Panc1 (cell line): ENCODE measurements at regions not wholly inside any gene's neighbourhood (a gene's known extent, or its start where the extent isn't known, plus 50 kb on each side); places are given as distances from the start of the nearest gene placed in this dataset.

Experiments
- ATAC-seq: fragments of 200-7000 bp; cut with Tn5 transposase; 2 replicates; pipeline ENCODE4 v1.9.1; 2020; ENCODE audit warnings: mild to moderate bottlenecking, moderate library complexity
- BruUV-seq: library from RNA; stranded (reverse); fragments of 400-500 nt; replicated peaks from 2 replicates; lab custom pipeline; 2021; lab: Mats Ljungman, UMichigan
- CTCF ChIA-PET: fragments of 300-600 bp; sonication (Branson Sonifier 250); formaldehyde crosslinking; loops from one replicate; lab custom pipeline; 2022; ENCODE audit warnings: antibody characterized with exemption; lab: Charles Lee
- POLR2A ChIA-PET: fragments of 300-600 bp; sonication (Branson Sonifier 250); formaldehyde crosslinking; loops from one replicate; lab custom pipeline; 2022; ENCODE audit warnings: antibody characterized with exemption; lab: Charles Lee
- DNase-seq: peaks from one replicate; pipeline ENCODE4 v3.0.0-alpha.2; 2010; ENCODE audit warnings: low read depth, low spot score
- H3K27ac ChIP-seq: 2 replicates; pipeline ENCODE4 v1.5.1; 2011; ENCODE audit warnings: mild to moderate bottlenecking, low read length, inconsistent platforms
- H3K27me3 ChIP-seq: fragments of 200-500 bp; sonication (Bioruptor generic); 2 replicates; pipeline ENCODE4 v1.6.0; 2014; ENCODE audit warnings: low read length, inconsistent platforms; ENCODE audit not compliant: control insufficient read depth, insufficient read depth
- H3K36me3 ChIP-seq: fragments of 200-500 bp; sonication (Bioruptor generic); 2 replicates; pipeline ENCODE4 v1.5.1; 2014; ENCODE audit warnings: inconsistent platforms, mild to moderate bottlenecking, low read length, moderate library complexity; ENCODE audit not compliant: control insufficient read depth, insufficient read depth
- H3K4me1 ChIP-seq: 2 replicates; pipeline ENCODE4 v1.5.1; 2011; ENCODE audit warnings: inconsistent platforms, mild to moderate bottlenecking, low read length, moderate library complexity; ENCODE audit not compliant: control insufficient read depth, insufficient read depth
- H3K4me3 ChIP-seq, 2 experiments: 2 replicates each; pipeline ENCODE4 v1.5.1; 2011 to 2012; ENCODE audit warnings: low read depth in 2 of 2, low read length in 2 of 2, mild to moderate bottlenecking in 2 of 2, inconsistent platforms in 1 of 2, moderate library complexity in 1 of 2
- H3K9me3 ChIP-seq: fragments of 200-500 bp; sonication (Bioruptor generic); 2 replicates; pipeline ENCODE4 v1.5.1; 2014; ENCODE audit warnings: low read depth, mild to moderate bottlenecking, inconsistent platforms, low read length, moderate library complexity; ENCODE audit not compliant: control insufficient read depth, insufficient read depth
- POLR2AphosphoS5 ChIP-seq: IDR thresholded peaks from 2 replicates; pipeline ENCODE4 v1.6.1; 2012; ENCODE audit warnings: mild to moderate bottlenecking, low read depth, low read length, moderate library complexity
- SIN3A ChIP-seq: IDR thresholded peaks from 2 replicates; pipeline ENCODE4 v1.6.1; 2012; ENCODE audit warnings: low read depth, mild to moderate bottlenecking, low read length, moderate library complexity, borderline replicate concordance; ENCODE audit not compliant: insufficient read depth
- TCF7L2 ChIP-seq: IDR thresholded peaks from 2 replicates; pipeline ENCODE4 v1.6.1; 2011; ENCODE audit warnings: mild to moderate bottlenecking, low read depth, low read length, inconsistent platforms
- in situ Hi-C: cut with HindIII; loops from 2 replicates; pipeline ENCODE4 v1.10.0; 2016; ENCODE audit warnings: low sequenced_read_pairs, low pct_unique_long_range_greater_than_20kb
- intact Hi-C: fragments of 100-400 bp; cut with micrococcal nuclease; formaldehyde crosslinking; loops from one replicate; pipeline ENCODE4 v1.10.0; 2022; ENCODE audit not compliant: unreplicated experiment
- TF ChIP-seq, protein P1 (sequence below): fragments of 450-650 bp; IDR thresholded peaks from 2 replicates; pipeline ENCODE4 v1.5.1; 2017; ENCODE audit warnings: mild to moderate bottlenecking
- TF ChIP-seq, protein P2 (sequence below), 2 experiments: IDR thresholded peaks; 2 replicates each; pipeline ENCODE4 v1.6.1; 2011 to 2012; ENCODE audit warnings: low read depth in 2 of 2, control low read depth in 1 of 2, low read length in 1 of 2, mild to moderate bottlenecking in 1 of 2, moderate library complexity in 1 of 2; ENCODE audit not compliant: insufficient read depth in 1 of 2

DNA sequence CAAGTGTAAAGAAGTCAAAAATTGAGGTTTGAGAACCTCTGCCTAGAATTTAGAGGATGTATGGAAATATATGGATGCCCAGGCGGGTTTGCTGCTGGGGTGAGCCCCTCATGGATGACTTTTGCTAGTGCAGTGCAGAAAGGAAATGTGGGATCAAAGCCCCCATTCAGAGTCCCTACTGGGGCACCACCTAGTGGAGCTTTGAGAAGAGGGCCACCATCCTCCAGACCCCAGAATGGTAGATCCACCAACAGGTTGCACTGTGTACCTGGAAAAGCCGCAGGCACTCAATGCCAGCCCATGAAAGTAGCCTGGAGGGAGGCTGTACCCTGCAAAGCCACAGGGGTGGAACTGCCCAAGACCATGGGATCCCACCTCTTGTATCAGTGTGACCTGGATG is 330.7 kb upstream of the DPYD start:
- Histone ChIP-seq H3K27ac (no peak overlapping the region), H3K27me3 (no peaks in the 10 kb centered on the region), H3K4me3 (no peak overlapping the region), H3K4me1 (no peaks in the 10 kb centered on the region), H3K36me3 (no peaks in the 10 kb centered on the region), H3K9me3 (no peaks in the 10 kb centered on the region)
- no peak for DNase-seq
- no TSS peak for BruUV-seq
- POLR2A ChIA-PET: no interaction called here
- in situ Hi-C loops (no loop called here), intact Hi-C loops (no loop called here)
- CTCF ChIA-PET: no interaction called here
- ATAC-seq: no peak
- TF ChIP-seq POLR2AphosphoS5 (no peak), TCF7L2 (no peak), SIN3A (no peak)
- TF ChIP-seq, protein P1, sequence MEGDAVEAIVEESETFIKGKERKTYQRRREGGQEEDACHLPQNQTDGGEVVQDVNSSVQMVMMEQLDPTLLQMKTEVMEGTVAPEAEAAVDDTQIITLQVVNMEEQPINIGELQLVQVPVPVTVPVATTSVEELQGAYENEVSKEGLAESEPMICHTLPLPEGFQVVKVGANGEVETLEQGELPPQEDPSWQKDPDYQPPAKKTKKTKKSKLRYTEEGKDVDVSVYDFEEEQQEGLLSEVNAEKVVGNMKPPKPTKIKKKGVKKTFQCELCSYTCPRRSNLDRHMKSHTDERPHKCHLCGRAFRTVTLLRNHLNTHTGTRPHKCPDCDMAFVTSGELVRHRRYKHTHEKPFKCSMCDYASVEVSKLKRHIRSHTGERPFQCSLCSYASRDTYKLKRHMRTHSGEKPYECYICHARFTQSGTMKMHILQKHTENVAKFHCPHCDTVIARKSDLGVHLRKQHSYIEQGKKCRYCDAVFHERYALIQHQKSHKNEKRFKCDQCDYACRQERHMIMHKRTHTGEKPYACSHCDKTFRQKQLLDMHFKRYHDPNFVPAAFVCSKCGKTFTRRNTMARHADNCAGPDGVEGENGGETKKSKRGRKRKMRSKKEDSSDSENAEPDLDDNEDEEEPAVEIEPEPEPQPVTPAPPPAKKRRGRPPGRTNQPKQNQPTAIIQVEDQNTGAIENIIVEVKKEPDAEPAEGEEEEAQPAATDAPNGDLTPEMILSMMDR: no peak
- TF ChIP-seq, protein P2, sequence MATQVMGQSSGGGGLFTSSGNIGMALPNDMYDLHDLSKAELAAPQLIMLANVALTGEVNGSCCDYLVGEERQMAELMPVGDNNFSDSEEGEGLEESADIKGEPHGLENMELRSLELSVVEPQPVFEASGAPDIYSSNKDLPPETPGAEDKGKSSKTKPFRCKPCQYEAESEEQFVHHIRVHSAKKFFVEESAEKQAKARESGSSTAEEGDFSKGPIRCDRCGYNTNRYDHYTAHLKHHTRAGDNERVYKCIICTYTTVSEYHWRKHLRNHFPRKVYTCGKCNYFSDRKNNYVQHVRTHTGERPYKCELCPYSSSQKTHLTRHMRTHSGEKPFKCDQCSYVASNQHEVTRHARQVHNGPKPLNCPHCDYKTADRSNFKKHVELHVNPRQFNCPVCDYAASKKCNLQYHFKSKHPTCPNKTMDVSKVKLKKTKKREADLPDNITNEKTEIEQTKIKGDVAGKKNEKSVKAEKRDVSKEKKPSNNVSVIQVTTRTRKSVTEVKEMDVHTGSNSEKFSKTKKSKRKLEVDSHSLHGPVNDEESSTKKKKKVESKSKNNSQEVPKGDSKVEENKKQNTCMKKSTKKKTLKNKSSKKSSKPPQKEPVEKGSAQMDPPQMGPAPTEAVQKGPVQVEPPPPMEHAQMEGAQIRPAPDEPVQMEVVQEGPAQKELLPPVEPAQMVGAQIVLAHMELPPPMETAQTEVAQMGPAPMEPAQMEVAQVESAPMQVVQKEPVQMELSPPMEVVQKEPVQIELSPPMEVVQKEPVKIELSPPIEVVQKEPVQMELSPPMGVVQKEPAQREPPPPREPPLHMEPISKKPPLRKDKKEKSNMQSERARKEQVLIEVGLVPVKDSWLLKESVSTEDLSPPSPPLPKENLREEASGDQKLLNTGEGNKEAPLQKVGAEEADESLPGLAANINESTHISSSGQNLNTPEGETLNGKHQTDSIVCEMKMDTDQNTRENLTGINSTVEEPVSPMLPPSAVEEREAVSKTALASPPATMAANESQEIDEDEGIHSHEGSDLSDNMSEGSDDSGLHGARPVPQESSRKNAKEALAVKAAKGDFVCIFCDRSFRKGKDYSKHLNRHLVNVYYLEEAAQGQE (IDR thresholded peaks at IDR 0.05; ENCODE audit: insufficient read depth in 1 of 2, low read depth in 2 of 2, low read length in 1 of 2): no peak

DNA sequence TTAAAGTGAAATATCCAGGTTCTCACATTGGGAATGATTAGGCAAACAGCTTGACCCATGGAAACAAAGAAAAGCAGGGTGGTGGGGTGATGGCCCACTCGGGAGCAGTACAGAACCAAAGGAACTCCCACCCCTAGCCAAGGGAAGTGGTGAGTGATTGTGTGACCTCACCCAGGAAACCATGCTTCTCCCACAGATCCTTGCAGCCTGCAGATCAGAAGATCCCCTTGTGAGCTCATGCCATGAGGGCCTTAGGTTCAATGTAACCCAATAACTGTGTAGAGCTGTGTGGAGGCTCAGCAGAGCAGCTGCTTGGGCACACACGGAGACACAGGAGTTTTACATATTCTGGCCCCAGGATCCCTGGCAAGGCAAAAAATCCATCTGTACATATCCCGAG is 311.8 kb upstream of the DPYD start:
- Histone ChIP-seq H3K27me3 (no peaks in the 10 kb centered on the region), H3K9me3 (no peaks in the 10 kb centered on the region), H3K4me3 (no peak overlapping the region), H3K36me3 (no peaks in the 10 kb centered on the region), H3K4me1 (no peaks in the 10 kb centered on the region), H3K27ac (no peak overlapping the region)
- TF ChIP-seq, protein P1: no peak
- TF ChIP-seq, protein P2 (IDR thresholded peaks at IDR 0.05; ENCODE audit: insufficient read depth in 1 of 2, low read depth in 2 of 2, low read length in 1 of 2): no peak
- TF ChIP-seq POLR2AphosphoS5: no peak
- TF ChIP-seq SIN3A: no peak
- TF ChIP-seq TCF7L2: no peak
- CTCF ChIA-PET: no interaction called here
- in situ Hi-C loops: no loop called here
- intact Hi-C loops: no loop called here
- POLR2A ChIA-PET: no interaction called here
- no peak for DNase-seq
- no peak for ATAC-seq
- BruUV-seq: no TSS peak
